Fibroblast of lung (primary cell): ENCODE measurements at regions not wholly inside any gene's neighbourhood (a gene's known extent, or its start where the extent isn't known, plus 50 kb on each side); places are given as distances from the start of the nearest gene placed in this dataset.
"Not testable (repeated sequence)": the region's sequence is repeated elsewhere in the genome, so short reads cannot be mapped to it uniquely, and the experiment has no call there.

Experiments
- DNase-seq, 2 donors: peaks; one replicate each; pipeline versions ENCODE4 v3.0.0 to v3.0.0-alpha.2; 2010; ENCODE audit warnings: low read depth in 2 of 2
- H2AFZ ChIP-seq: 2 replicates; pipeline ENCODE4 v1.5.1; 2012; ENCODE audit warnings: low read length, control low read depth, inconsistent platforms
- H3K27ac ChIP-seq: 2 replicates; pipeline ENCODE4 v1.5.1; 2011; ENCODE audit warnings: low read length, control low read depth; ENCODE audit not compliant: insufficient read depth
- H3K27me3 ChIP-seq: 2 replicates; pipeline ENCODE4 v1.5.1; 2011; ENCODE audit warnings: mild to moderate bottlenecking, low read length; ENCODE audit not compliant: control insufficient read depth, insufficient read depth
- H3K36me3 ChIP-seq: 2 replicates; pipeline ENCODE4 v1.5.1; 2011; ENCODE audit warnings: low read length; ENCODE audit not compliant: control insufficient read depth, insufficient read depth
- H3K4me1 ChIP-seq: 2 replicates; pipeline ENCODE4 v1.5.1; 2011; ENCODE audit warnings: low read length; ENCODE audit not compliant: control insufficient read depth, insufficient read depth; ENCODE audit errors: extremely low read depth
- H3K4me2 ChIP-seq: 2 replicates; pipeline ENCODE4 v1.5.1; 2011; ENCODE audit warnings: low read length, control low read depth; ENCODE audit not compliant: insufficient read depth; ENCODE audit errors: extremely low read depth
- H3K4me3 ChIP-seq, 4 experiments: fragments of 200-600 bp in 1 of 4; sonication (generic) in 1 of 4; replicated peaks in 1 of 4; 2 replicates each; pipeline ENCODE4 v1.5.1; 2011 to 2016; ENCODE audit warnings: low read length in 4 of 4, low read depth in 3 of 4, mild to moderate bottlenecking in 3 of 4, control low read depth in 2 of 4, inconsistent platforms in 1 of 4, mixed read lengths in 1 of 4; ENCODE audit not compliant: insufficient read depth in 1 of 4; ENCODE audit errors: control extremely low read depth in 1 of 4
- H3K79me2 ChIP-seq: 2 replicates; pipeline ENCODE4 v1.5.1; 2012; ENCODE audit warnings: mild to moderate bottlenecking, low read length, inconsistent platforms; ENCODE audit not compliant: control insufficient read depth, insufficient read depth
- H3K9ac ChIP-seq: 2 replicates; pipeline ENCODE4 v1.5.1; 2011; ENCODE audit warnings: mild to moderate bottlenecking, low read length, control low read depth; ENCODE audit not compliant: insufficient read depth
- H3K9me3 ChIP-seq: 2 replicates; pipeline ENCODE4 v1.5.1; 2012; ENCODE audit warnings: low read depth, low read length; ENCODE audit not compliant: control insufficient read depth, insufficient read depth
- H4K20me1 ChIP-seq: 2 replicates; pipeline ENCODE4 v1.5.1; 2011; ENCODE audit warnings: low read length; ENCODE audit not compliant: control insufficient read depth, insufficient read depth; ENCODE audit errors: extremely low read depth
- EZH2 ChIP-seq: IDR thresholded peaks from 2 replicates; pipeline ENCODE4 v1.5.1; 2012; ENCODE audit warnings: low read length, control low read depth, mild to moderate bottlenecking; ENCODE audit errors: missing control alignments
- TF ChIP-seq, protein P1 (sequence below), 2 donors: IDR thresholded peaks in 1 of 2; conservative IDR thresholded peaks in 1 of 2; 1 replicate in 1 of 2; 2 replicates in 1 of 2; pipeline ENCODE4 v1.5.1; 2011 to 2012; ENCODE audit warnings: low read length in 2 of 2, control low read depth in 1 of 2, inconsistent platforms in 1 of 2, low read depth in 1 of 2, mild to moderate bottlenecking in 1 of 2

GRCh38 chr3:104214937-104215336, 1151.8 kb upstream of the ALCAM start:
- Histone ChIP-seq H3K36me3 (no peaks in the 10 kb centered on the region), H3K79me2 (no peaks in the 10 kb centered on the region), H3K4me2 (no peak overlapping the region), H2AFZ (no peak overlapping the region), H3K9ac (no peak overlapping the region), H3K4me3 (no peak overlapping the region), H3K27ac (no peak overlapping the region), H3K4me1 (no peaks in the 10 kb centered on the region), H4K20me1 (no peaks in the 10 kb centered on the region), H3K9me3 (no peaks in the 10 kb centered on the region), H3K27me3 (no peaks in the 10 kb centered on the region)
- no peak for DNase-seq
- TF ChIP-seq EZH2: no peak
- TF ChIP-seq, protein P1, sequence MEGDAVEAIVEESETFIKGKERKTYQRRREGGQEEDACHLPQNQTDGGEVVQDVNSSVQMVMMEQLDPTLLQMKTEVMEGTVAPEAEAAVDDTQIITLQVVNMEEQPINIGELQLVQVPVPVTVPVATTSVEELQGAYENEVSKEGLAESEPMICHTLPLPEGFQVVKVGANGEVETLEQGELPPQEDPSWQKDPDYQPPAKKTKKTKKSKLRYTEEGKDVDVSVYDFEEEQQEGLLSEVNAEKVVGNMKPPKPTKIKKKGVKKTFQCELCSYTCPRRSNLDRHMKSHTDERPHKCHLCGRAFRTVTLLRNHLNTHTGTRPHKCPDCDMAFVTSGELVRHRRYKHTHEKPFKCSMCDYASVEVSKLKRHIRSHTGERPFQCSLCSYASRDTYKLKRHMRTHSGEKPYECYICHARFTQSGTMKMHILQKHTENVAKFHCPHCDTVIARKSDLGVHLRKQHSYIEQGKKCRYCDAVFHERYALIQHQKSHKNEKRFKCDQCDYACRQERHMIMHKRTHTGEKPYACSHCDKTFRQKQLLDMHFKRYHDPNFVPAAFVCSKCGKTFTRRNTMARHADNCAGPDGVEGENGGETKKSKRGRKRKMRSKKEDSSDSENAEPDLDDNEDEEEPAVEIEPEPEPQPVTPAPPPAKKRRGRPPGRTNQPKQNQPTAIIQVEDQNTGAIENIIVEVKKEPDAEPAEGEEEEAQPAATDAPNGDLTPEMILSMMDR (conservative IDR thresholded peaks at IDR 0.05 in 1 of 2, IDR thresholded peaks at IDR 0.05 in 1 of 2; ENCODE audit: low read depth in 1 of 2, low read length in 2 of 2): no peak

DNA sequence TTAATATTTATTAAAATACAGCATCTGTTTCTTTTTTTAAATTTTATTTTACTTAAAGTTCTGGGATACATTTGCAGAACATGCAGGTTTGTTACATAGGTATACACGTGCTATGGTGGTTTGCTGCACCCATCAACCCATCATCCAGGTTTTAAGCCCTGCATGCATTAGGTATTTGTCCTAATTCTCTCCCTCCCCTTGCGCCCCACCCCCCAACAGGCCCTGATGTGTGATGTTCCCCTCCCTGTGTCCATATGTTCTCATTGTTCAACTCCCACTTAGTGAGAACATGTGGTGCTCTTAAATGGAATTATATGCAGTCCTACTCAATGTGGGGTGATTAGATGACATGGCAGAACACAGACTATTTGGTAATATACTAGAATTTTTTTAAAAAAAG, 1147.7 kb upstream of the ALCAM start:
- not testable (repeated sequence) for H4K20me1 ChIP-seq, H3K79me2 ChIP-seq, H3K27ac ChIP-seq, H3K4me2 ChIP-seq, H3K9me3 ChIP-seq, H3K9ac ChIP-seq, H3K4me3 ChIP-seq, DNase-seq, H3K4me1 ChIP-seq, H2AFZ ChIP-seq, H3K27me3 ChIP-seq, H3K36me3 ChIP-seq

DNA sequence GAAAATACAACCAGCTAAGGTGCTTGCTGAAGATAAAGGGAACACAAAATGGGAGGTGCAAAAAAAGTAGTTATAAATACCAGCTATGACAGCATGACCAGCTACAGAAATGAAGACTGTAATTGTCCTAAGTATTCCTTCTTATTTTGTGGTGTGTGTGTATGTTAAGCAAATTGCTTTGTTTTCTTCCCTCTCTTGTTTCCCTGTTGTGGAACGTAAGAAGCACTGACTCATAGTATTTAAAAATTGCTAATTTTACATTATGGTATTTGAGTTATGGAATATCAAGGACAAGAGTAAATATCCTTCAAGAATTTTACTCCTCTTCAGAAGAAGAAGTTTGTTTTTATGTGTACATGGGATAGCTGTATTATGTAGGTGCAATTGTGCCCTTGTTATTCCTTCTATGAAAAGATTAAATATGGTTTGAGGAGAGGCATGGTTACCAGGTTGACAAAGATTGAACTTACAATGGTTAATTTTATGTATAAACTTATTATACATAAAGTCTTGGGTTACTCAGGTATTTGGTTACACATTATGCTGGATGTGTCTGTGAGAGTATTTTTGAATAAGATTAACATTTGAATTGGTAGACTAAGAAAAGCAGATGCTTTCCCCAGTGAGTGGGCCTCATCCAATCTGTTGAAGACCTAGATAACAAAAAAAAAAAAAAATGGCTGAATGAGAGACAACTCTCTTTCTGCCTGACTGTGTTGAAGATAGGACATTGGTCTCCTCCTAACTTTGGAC, 1132.1 kb upstream of the ALCAM start:
- no peaks in the 10 kb centered on the region for H3K36me3 ChIP-seq
- DNase-seq: no peak
- H3K79me2 ChIP-seq: no peaks in the 10 kb centered on the region
- H3K4me1 ChIP-seq: no peaks in the 10 kb centered on the region
- H3K9me3 ChIP-seq: no peaks in the 10 kb centered on the region
- no peak overlapping the region for H3K4me3 ChIP-seq
- H2AFZ ChIP-seq: no peak overlapping the region
- no peak for TF ChIP-seq EZH2
- TF ChIP-seq, protein P1 (conservative IDR thresholded peaks at IDR 0.05 in 1 of 2, IDR thresholded peaks at IDR 0.05 in 1 of 2; ENCODE audit: low read depth in 1 of 2, low read length in 2 of 2): no peak
- no peak overlapping the region for H3K9ac ChIP-seq
- H4K20me1 ChIP-seq: no peaks in the 10 kb centered on the region
- H3K27me3 ChIP-seq: no peaks in the 10 kb centered on the region
- H3K4me2 ChIP-seq: no peak overlapping the region
- no peak overlapping the region for H3K27ac ChIP-seq
